ENCODE measurements at regions not wholly inside any gene's neighbourhood (a gene's known extent, or its start where the extent isn't known, plus 50 kb on each side); places are given as distances from the start of the nearest gene placed in this dataset.

- TF ChIP-seq CTCF (IDR thresholded peaks at IDR 0.05; ENCODE audit: insufficient read depth, low read length, poor library complexity, severe bottlenecking) = no peak
- TF ChIP-seq EZH2phosphoT487 (conservative IDR thresholded peaks at IDR 0.05; ENCODE audit: low read length) = no peak
These were observed 213.4 kb upstream of the SHH start for GRCh38 chr7:156025675-156026074.
